ENCODE measurements at regions not wholly inside any gene's neighbourhood (a gene's known extent, or its start where the extent isn't known, plus 50 kb on each side); places are given as distances from the start of the nearest gene placed in this dataset.

GRCh38 chr10:78599122-78599853 lies 469.5 kb upstream of the ZMIZ1 start:
- H3K36me3 ChIP-seq (ENCODE audit: low read depth, low read length) = no peaks in the 10 kb centered on the region
- H3K9ac ChIP-seq (ENCODE audit: low read length) = no peak overlapping the region
- TF ChIP-seq CTCF (conservative IDR thresholded peaks at IDR 0.05; ENCODE audit: low read depth, low read length) = peak; percentile 56
- TF ChIP-seq EZH2phosphoT487 (IDR thresholded peaks at IDR 0.05; ENCODE audit: borderline replicate concordance, low read length) = no peak
- H3K27ac ChIP-seq (ENCODE audit: low read length) = no peak overlapping the region
- H3F3A ChIP-seq (ENCODE audit: low read length, unreplicated experiment) = no peaks in the 10 kb centered on the region
- H3K4me3 ChIP-seq (ENCODE audit: low read length) = no peak overlapping the region
- BruUV-seq (replicated peaks) = no TSS peak
- no peaks in the 10 kb centered on the region for H3K9me3 ChIP-seq (ENCODE audit: low read length)
- 0 out of 2 replicates have a peak, but pooled peaks have one; percentile 22 for ATAC-seq
- intact Hi-C loops (cut with micrococcal nuclease) = loop anchor here (1.0 kb wide), 1 partner anchor 598 kb away; no protein-coding TSS in a partner anchor
- POLR2A ChIA-PET (ENCODE audit: unreplicated experiment) = no interaction called here
- peaks cover 36% of the 10 kb centered on the region for H3K27me3 ChIP-seq (ENCODE audit: low read length)
- H2AFZ ChIP-seq (ENCODE audit: low read length) = no peak overlapping the region
- CTCF ChIA-PET = interaction anchor here (0.6 to 1.6 kb wide), 4 partner anchors 58 to 596 kb away, joined by 3 to 4 read pairs (median 3); no protein-coding TSS in a partner anchor
- no peaks in the 10 kb centered on the region for H3K4me1 ChIP-seq (ENCODE audit: insufficient read depth, low read length)
- peak; percentile 41 for DNase-seq
- H3K9me2 ChIP-seq (replicated peaks; ENCODE audit: low read length) = no peaks in the 10 kb centered on the region
- H3K4me2 ChIP-seq (ENCODE audit: low read length) = no peak overlapping the region
- no peaks in the 10 kb centered on the region for H4K20me1 ChIP-seq (ENCODE audit: low read length)
- no peaks in the 10 kb centered on the region for H3K79me2 ChIP-seq (ENCODE audit: low read length)

GRCh38 chr10:78600121-78600665 lies 468.6 kb upstream of the ZMIZ1 start:
- no TSS peak for BruUV-seq (replicated peaks)
- no peaks in the 10 kb centered on the region for H3K36me3 ChIP-seq (ENCODE audit: low read depth, low read length)
- ATAC-seq (no peak), DNase-seq (no peak)
- intact Hi-C loops (cut with micrococcal nuclease) = loop anchor here (10.0 kb wide), 1 partner anchor 465 kb away; the partner anchor contains the start of gene ZMIZ1
- H3K4me2 ChIP-seq (ENCODE audit: low read length) = no peak overlapping the region
- no peak overlapping the region for H2AFZ ChIP-seq (ENCODE audit: low read length)
- H3K4me3 ChIP-seq (ENCODE audit: low read length) = no peak overlapping the region
- H3K9me3 ChIP-seq (ENCODE audit: low read length) = no peaks in the 10 kb centered on the region
- TF ChIP-seq EZH2 (IDR thresholded peaks at IDR 0.05; ENCODE audit: low read length, unreplicated experiment) (no peak), CTCF (conservative IDR thresholded peaks at IDR 0.05; ENCODE audit: low read depth, low read length) (no peak), EZH2phosphoT487 (IDR thresholded peaks at IDR 0.05; ENCODE audit: borderline replicate concordance, low read length) (no peak)
- no peaks in the 10 kb centered on the region for H3F3A ChIP-seq (ENCODE audit: low read length, unreplicated experiment)
- peaks cover 36% of the 10 kb centered on the region for H3K27me3 ChIP-seq (ENCODE audit: low read length)
- H3K9ac ChIP-seq (ENCODE audit: low read length) = no peak overlapping the region
- H3K4me1 ChIP-seq (ENCODE audit: insufficient read depth, low read length) = no peaks in the 10 kb centered on the region
- H3K9me2 ChIP-seq (replicated peaks; ENCODE audit: low read length) = no peaks in the 10 kb centered on the region
- POLR2A ChIA-PET (ENCODE audit: unreplicated experiment) = no interaction called here
- no peaks in the 10 kb centered on the region for H3K79me2 ChIP-seq (ENCODE audit: low read length)
- CTCF ChIA-PET = interaction anchor here (1.6 kb wide), 1 partner anchor 57 kb away, joined by 4 read pairs; no protein-coding TSS in a partner anchor
- no peak overlapping the region for H3K27ac ChIP-seq (ENCODE audit: low read length)
- no peaks in the 10 kb centered on the region for H4K20me1 ChIP-seq (ENCODE audit: low read length)

GRCh38 chr10:78600740-78601139 lies 468.0 kb upstream of the ZMIZ1 start:
- no peak for ATAC-seq
- no peak overlapping the region for H3K27ac ChIP-seq (ENCODE audit: low read length)
- no peaks in the 10 kb centered on the region for H3K4me1 ChIP-seq (ENCODE audit: insufficient read depth, low read length)
- H3F3A ChIP-seq (ENCODE audit: low read length, unreplicated experiment) = no peaks in the 10 kb centered on the region
- no peaks in the 10 kb centered on the region for H4K20me1 ChIP-seq (ENCODE audit: low read length)
- no TSS peak for BruUV-seq (replicated peaks)
- H3K36me3 ChIP-seq (ENCODE audit: low read depth, low read length) = no peaks in the 10 kb centered on the region
- DNase-seq = peak; percentile 44
- H3K9me3 ChIP-seq (ENCODE audit: low read length) = no peaks in the 10 kb centered on the region
- H3K79me2 ChIP-seq (ENCODE audit: low read length) = no peaks in the 10 kb centered on the region
- no peak overlapping the region for H2AFZ ChIP-seq (ENCODE audit: low read length)
- intact Hi-C loops (cut with micrococcal nuclease) = loop anchor here (10.0 kb wide), 1 partner anchor 464 kb away; the partner anchor contains the start of gene ZMIZ1
- H3K27me3 ChIP-seq (ENCODE audit: low read length) = peaks cover 36% of the 10 kb centered on the region
- no peak overlapping the region for H3K9ac ChIP-seq (ENCODE audit: low read length)
- POLR2A ChIA-PET (ENCODE audit: unreplicated experiment) = no interaction called here
- no peak overlapping the region for H3K4me3 ChIP-seq (ENCODE audit: low read length)
- H3K4me2 ChIP-seq (ENCODE audit: low read length) = no peak overlapping the region
- no peak for TF ChIP-seq CTCF (conservative IDR thresholded peaks at IDR 0.05; ENCODE audit: low read depth, low read length)
- TF ChIP-seq EZH2 (IDR thresholded peaks at IDR 0.05; ENCODE audit: low read length, unreplicated experiment) = no peak
- no peak for TF ChIP-seq EZH2phosphoT487 (IDR thresholded peaks at IDR 0.05; ENCODE audit: borderline replicate concordance, low read length)
- H3K9me2 ChIP-seq (replicated peaks; ENCODE audit: low read length) = no peaks in the 10 kb centered on the region
- CTCF ChIA-PET = no interaction called here

Data from PC-3 (cell line).